IMR-90 (cell line): ENCODE measurements at regions not wholly inside any gene's neighbourhood (a gene's known extent, or its start where the extent isn't known, plus 50 kb on each side); places are given as distances from the start of the nearest gene placed in this dataset.

Experiments
- ATAC-seq: fragments of 200-7000 bp; cut with Tn5 transposase; 2 replicates; pipeline ENCODE4 v1.9.1; 2020; ENCODE audit warnings: low read depth, mild to moderate bottlenecking, moderate library complexity
- BruUV-seq: library from RNA; stranded (reverse); fragments of 400-500 nt; replicated peaks from 2 replicates; lab custom pipeline; 2021; lab: Mats Ljungman, UMichigan
- CTCF ChIA-PET: fragments of 300-600 bp; formaldehyde crosslinking; extraction: SDS; loops from one replicate; lab custom pipeline; 2021; ENCODE audit warnings: antibody characterized with exemption; lab: Yijun Ruan, JAX
- POLR2A ChIA-PET: fragments of 300-600 bp; sonication (Branson Sonifier 250); formaldehyde crosslinking; loops from one replicate; lab custom pipeline; 2022; ENCODE audit warnings: antibody characterized with exemption; ENCODE audit not compliant: unreplicated experiment; lab: Charles Lee
- DNase-seq: peaks from one replicate; pipeline ENCODE4 v3.0.0; 2013
- H2AFZ ChIP-seq: replicated peaks from 2 replicates; pipeline ENCODE3; 2013; ENCODE audit warnings: low read length, mild to moderate bottlenecking; ENCODE audit not compliant: poor library complexity
- H2AK5ac ChIP-seq: 2 replicates; pipeline ENCODE4 v1.6.1; 2013; ENCODE audit warnings: low read depth, low read length, inconsistent platforms
- H2AK9ac ChIP-seq: replicated peaks from 2 replicates; pipeline ENCODE3; 2013; ENCODE audit warnings: mild to moderate bottlenecking, low read depth, low read length, moderate library complexity; ENCODE audit not compliant: poor library complexity
- H2BK120ac ChIP-seq: 2 replicates; pipeline ENCODE4 v1.6.1; 2013; ENCODE audit warnings: low read depth, low read length, inconsistent platforms
- H2BK15ac ChIP-seq: 3 replicates; pipeline ENCODE4 v1.6.1; 2013; ENCODE audit warnings: low read depth, low read length, inconsistent platforms
- H2BK20ac ChIP-seq: 2 replicates; pipeline ENCODE4 v1.6.1; 2013; ENCODE audit warnings: low read depth, mild to moderate bottlenecking, inconsistent platforms, low read length, moderate library complexity
- H2BK5ac ChIP-seq: 2 replicates; pipeline ENCODE4 v1.6.1; 2013; ENCODE audit warnings: mild to moderate bottlenecking, low read depth, low read length, inconsistent platforms; ENCODE audit not compliant: poor library complexity, severe bottlenecking
- H3K14ac ChIP-seq: replicated peaks from 2 replicates; pipeline ENCODE4 v1.6.1; 2013; ENCODE audit warnings: low read depth, low read length, inconsistent platforms
- H3K18ac ChIP-seq: 2 replicates; pipeline ENCODE4 v1.6.1; 2013; ENCODE audit warnings: low read depth, low read length, control low read depth
- H3K23ac ChIP-seq: 2 replicates; pipeline ENCODE4 v1.6.1; 2013; ENCODE audit warnings: low read depth, low read length, inconsistent platforms
- H3K27ac ChIP-seq: 2 replicates; pipeline ENCODE4 v1.5.1; 2013; ENCODE audit warnings: mild to moderate bottlenecking, control low read depth, low read length; ENCODE audit not compliant: insufficient read depth
- H3K27me3 ChIP-seq: 2 replicates; pipeline ENCODE4 v1.6.1; 2013; ENCODE audit warnings: low read length; ENCODE audit not compliant: control insufficient read depth, insufficient read depth
- H3K36me3 ChIP-seq: 2 replicates; pipeline ENCODE4 v1.6.1; 2013; ENCODE audit warnings: low read length, mixed read lengths; ENCODE audit not compliant: control insufficient read depth, insufficient read depth
- H3K4ac ChIP-seq: 2 replicates; pipeline ENCODE4 v1.6.1; 2013; ENCODE audit warnings: low read depth, low read length, inconsistent platforms
- H3K4me1 ChIP-seq: 2 replicates; pipeline ENCODE4 v1.6.1; 2013; ENCODE audit warnings: low read length, mixed read lengths; ENCODE audit not compliant: control insufficient read depth, insufficient read depth
- H3K4me2 ChIP-seq: 2 replicates; pipeline ENCODE4 v1.6.1; 2013; ENCODE audit warnings: low read depth, mild to moderate bottlenecking, control low read depth, low read length, moderate library complexity
- H3K4me3 ChIP-seq: 2 replicates; pipeline ENCODE4 v1.5.1; 2013; ENCODE audit warnings: low read depth, mild to moderate bottlenecking, control low read depth, low read length, moderate library complexity; ENCODE audit not compliant: insufficient read depth
- H3K56ac ChIP-seq: 2 replicates; pipeline ENCODE4 v1.6.1; 2013; ENCODE audit warnings: low read length, inconsistent platforms; ENCODE audit not compliant: insufficient read depth; ENCODE audit errors: extremely low read depth
- H3K79me1 ChIP-seq, 2 experiments: 2 replicates each; pipeline ENCODE4 v1.6.1; 2013; ENCODE audit warnings: low read length in 2 of 2, inconsistent platforms in 1 of 2, low read depth in 1 of 2
- H3K9ac ChIP-seq: 2 replicates; pipeline ENCODE4 v1.6.1; 2013; ENCODE audit warnings: low read depth, low read length, control low read depth
- H3K9me1 ChIP-seq: 2 replicates; pipeline ENCODE4 v1.6.1; 2013; ENCODE audit warnings: low read length, inconsistent platforms; ENCODE audit not compliant: insufficient read depth
- H3K9me3 ChIP-seq: 2 replicates; pipeline ENCODE4 v1.6.1; 2013; ENCODE audit warnings: low read length; ENCODE audit not compliant: control insufficient read depth, insufficient read depth
- H4K20me1 ChIP-seq: 2 replicates; pipeline ENCODE4 v1.6.1; 2013; ENCODE audit warnings: low read length, inconsistent platforms; ENCODE audit not compliant: insufficient read depth
- H4K5ac ChIP-seq: 2 replicates; pipeline ENCODE4 v1.6.1; 2013; ENCODE audit warnings: mild to moderate bottlenecking, low read depth, low read length, control low read depth
- H4K8ac ChIP-seq, 2 experiments: 2 replicates each; pipeline ENCODE4 v1.6.1; 2013; ENCODE audit warnings: low read depth in 2 of 2, low read length in 2 of 2, control low read depth in 1 of 2, inconsistent platforms in 1 of 2
- H4K91ac ChIP-seq: 2 replicates; pipeline ENCODE4 v1.6.1; 2013; ENCODE audit warnings: low read depth, low read length, inconsistent platforms; ENCODE audit not compliant: insufficient read depth
- BHLHE40 ChIP-seq: fragments of 150-350 bp; IDR thresholded peaks from 2 replicates; pipeline ENCODE4 v1.6.1; 2016; ENCODE audit warnings: mild to moderate bottlenecking, low read depth, low read length
- CEBPB ChIP-seq: IDR thresholded peaks from 2 replicates; pipeline ENCODE4 v1.6.1; 2012; ENCODE audit warnings: low read depth, low read length, improper control_type of control experiment
- CHD1 ChIP-seq: IDR thresholded peaks from 2 replicates; pipeline ENCODE4 v1.6.1; 2012; ENCODE audit warnings: low read depth, low read length, improper control_type of control experiment
- FOS ChIP-seq: fragments of 150-350 bp; IDR thresholded peaks from 2 replicates; pipeline ENCODE4 v1.6.1; 2016; ENCODE audit warnings: low read depth, low read length
- MAFK ChIP-seq: IDR thresholded peaks from 2 replicates; pipeline ENCODE4 v1.6.1; 2012; ENCODE audit warnings: low read depth, low read length, improper control_type of control experiment
- MAZ ChIP-seq: IDR thresholded peaks from 2 replicates; pipeline ENCODE4 v1.6.1; 2012; ENCODE audit warnings: low read depth, mild to moderate bottlenecking, low read length, improper control_type of control experiment, moderate library complexity, borderline replicate concordance
- MXI1 ChIP-seq: IDR thresholded peaks from 2 replicates; pipeline ENCODE4 v1.6.1; 2012; ENCODE audit warnings: low read depth, mild to moderate bottlenecking, low read length, moderate library complexity, borderline replicate concordance
- NFE2L2 ChIP-seq: fragments of 150-350 bp; IDR thresholded peaks from 2 replicates; pipeline ENCODE4 v1.6.1; 2016; ENCODE audit warnings: low read depth, mild to moderate bottlenecking, low read length
- POLR2A ChIP-seq: IDR thresholded peaks from 2 replicates; pipeline ENCODE4 v1.6.1; 2012; ENCODE audit warnings: mild to moderate bottlenecking, low read depth, low read length
- RAD21 ChIP-seq: IDR thresholded peaks from 2 replicates; pipeline ENCODE4 v1.6.1; 2012; ENCODE audit warnings: low read length, improper control_type of control experiment
- RCOR1 ChIP-seq: IDR thresholded peaks from 2 replicates; pipeline ENCODE4 v1.6.1; 2012; ENCODE audit warnings: mild to moderate bottlenecking, low read length, improper control_type of control experiment; ENCODE audit not compliant: insufficient replicate concordance
- RFX5 ChIP-seq: IDR thresholded peaks from 2 replicates; pipeline ENCODE4 v1.8.0; 2012; ENCODE audit warnings: low read depth, mild to moderate bottlenecking, low read length, moderate library complexity
- SMC3 ChIP-seq: fragments of 150-350 bp; IDR thresholded peaks from 2 replicates; pipeline ENCODE4 v1.6.1; 2016; ENCODE audit warnings: low read depth, mild to moderate bottlenecking, antibody characterized with exemption, low read length, moderate library complexity
- USF2 ChIP-seq: fragments of 150-350 bp; IDR thresholded peaks from 2 replicates; pipeline ENCODE4 v1.6.1; 2017; ENCODE audit warnings: mild to moderate bottlenecking, antibody characterized with exemption, low read length, low read depth
- whole genome bisulfite sequencing, 2 experiments: methylation state at CpG; one replicate each; pipeline versions ENCODE4 v1.1.5 to v1.1.7; 2013; ENCODE audit warnings: missing lambda C conversion rate in 2 of 2; ENCODE audit not compliant: insufficient read length in 1 of 2; ENCODE audit errors: extremely low coverage in 2 of 2; 5-methylcytosine and 5-hydroxymethylcytosine counted together
- dilution Hi-C: fragments of 300-500 bp; cut with HindIII; formaldehyde crosslinking; loops from one replicate; pipeline ENCODE4 v1.14.3; 2018; ENCODE audit warnings: low sequenced_read_pairs; ENCODE audit not compliant: unreplicated experiment
- in situ Hi-C: fragments of 300-500 bp; cut with MboI; formaldehyde crosslinking; loops from 3 replicates; pipeline ENCODE4 v1.14.3; 2019; ENCODE audit warnings: low sequenced_read_pairs, inconsistent platforms, mixed read lengths
- intact Hi-C: fragments of 100-400 bp; cut with micrococcal nuclease; formaldehyde crosslinking; loops from 2 replicates; pipeline ENCODE4 v1.10.0; 2022
- TF ChIP-seq, protein P1 (sequence below): fragments of 150-350 bp; IDR thresholded peaks from 2 replicates; pipeline ENCODE4 v1.6.1; 2016; ENCODE audit warnings: low read depth, mild to moderate bottlenecking, low read length, moderate library complexity, borderline replicate concordance
- TF ChIP-seq, protein P2 (sequence below): conservative IDR thresholded peaks from 2 replicates; pipeline ENCODE4 v1.5.1; 2012; ENCODE audit warnings: mild to moderate bottlenecking, low read depth, low read length, improper control_type of control experiment

DNA sequence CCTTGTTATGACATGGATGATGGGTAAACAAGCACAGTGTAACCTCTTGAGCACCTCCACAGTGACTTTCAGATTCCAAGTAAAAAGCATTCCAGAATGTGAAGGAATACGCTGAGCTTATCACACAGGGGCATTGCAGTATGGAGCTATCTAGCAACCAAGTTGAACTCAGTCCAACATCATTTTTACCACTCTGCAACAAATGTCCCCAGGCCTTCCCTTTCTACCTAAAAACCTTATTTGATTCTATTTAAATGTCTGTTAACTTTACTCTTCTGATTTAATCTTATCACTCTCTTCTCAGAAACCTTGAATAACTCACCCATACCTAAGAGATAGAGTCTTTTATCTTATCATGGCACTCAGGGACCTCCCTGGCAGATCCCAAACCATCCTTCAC lies 195.8 kb upstream of the CDYL start:
- no CpG with 5 or more reads among the region's 1 CpG for WGBS, 2 experiments
- ChIA-PET CTCF (interaction anchor here (0.5 to 0.7 kb wide), 2 partner anchors 18 to 94 kb away, joined by 3 read pairs; no protein-coding TSS in a partner anchor), POLR2A (no interaction called here)
- Histone ChIP-seq H3K36me3 (no peaks in the 10 kb centered on the region), H2AFZ (no peak overlapping the region), H2BK15ac (peak overlapping the region; percentile 94; the same call in 2 of the 3 replicates), H3K4me3 (no peak overlapping the region), H4K8ac (peak overlapping the region in 1 of 2 experiments; percentile 63; a peak in 2 of 4 replicates), H3K79me1 (peaks cover 0 to 7% of the 10 kb centered on the region in 2 experiments; a peak in 1 of 4 replicates), H2AK9ac (no peak overlapping the region), H2BK5ac (peak overlapping the region; percentile 70), H4K20me1 (peaks cover 2% of the 10 kb centered on the region; the same call in 1 of the 2 replicates), H3K23ac (0 out of 2 replicates have a peak overlapping the region, but pooled peaks have one; percentile 34), H3K4me1 (peaks cover 26% of the 10 kb centered on the region), H3K27me3 (no peaks in the 10 kb centered on the region), H3K56ac (no peak overlapping the region), H3K14ac (peak overlapping the region; percentile 57), H3K27ac (peak overlapping the region; percentile 17; the same call in 1 of the 2 replicates), H4K5ac (0 out of 2 replicates have a peak overlapping the region, but pooled peaks have one; percentile 60), H3K18ac (peak overlapping the region; percentile 72), H2BK120ac (peak overlapping the region; percentile 91), H3K9me3 (no peaks in the 10 kb centered on the region), H2BK20ac (peak overlapping the region; percentile 84), H3K9me1 (peaks cover 27% of the 10 kb centered on the region), H3K4me2 (no peak overlapping the region), H2AK5ac (peak overlapping the region; percentile 88), H4K91ac (peak overlapping the region; percentile 81), H3K9ac (no peak overlapping the region), H3K4ac (peak overlapping the region; percentile 85)
- TF ChIP-seq MAZ (no peak), BHLHE40 (no peak), RCOR1 (no peak), CHD1 (no peak), USF2 (no peak), NFE2L2 (no peak), MAFK (no peak), CEBPB (no peak), SMC3 (no peak), FOS (no peak), RAD21 (no peak), MXI1 (no peak), POLR2A (no peak), RFX5 (no peak)
- TF ChIP-seq, protein P1, sequence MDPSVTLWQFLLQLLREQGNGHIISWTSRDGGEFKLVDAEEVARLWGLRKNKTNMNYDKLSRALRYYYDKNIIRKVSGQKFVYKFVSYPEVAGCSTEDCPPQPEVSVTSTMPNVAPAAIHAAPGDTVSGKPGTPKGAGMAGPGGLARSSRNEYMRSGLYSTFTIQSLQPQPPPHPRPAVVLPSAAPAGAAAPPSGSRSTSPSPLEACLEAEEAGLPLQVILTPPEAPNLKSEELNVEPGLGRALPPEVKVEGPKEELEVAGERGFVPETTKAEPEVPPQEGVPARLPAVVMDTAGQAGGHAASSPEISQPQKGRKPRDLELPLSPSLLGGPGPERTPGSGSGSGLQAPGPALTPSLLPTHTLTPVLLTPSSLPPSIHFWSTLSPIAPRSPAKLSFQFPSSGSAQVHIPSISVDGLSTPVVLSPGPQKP = no peak
- TF ChIP-seq, protein P2, sequence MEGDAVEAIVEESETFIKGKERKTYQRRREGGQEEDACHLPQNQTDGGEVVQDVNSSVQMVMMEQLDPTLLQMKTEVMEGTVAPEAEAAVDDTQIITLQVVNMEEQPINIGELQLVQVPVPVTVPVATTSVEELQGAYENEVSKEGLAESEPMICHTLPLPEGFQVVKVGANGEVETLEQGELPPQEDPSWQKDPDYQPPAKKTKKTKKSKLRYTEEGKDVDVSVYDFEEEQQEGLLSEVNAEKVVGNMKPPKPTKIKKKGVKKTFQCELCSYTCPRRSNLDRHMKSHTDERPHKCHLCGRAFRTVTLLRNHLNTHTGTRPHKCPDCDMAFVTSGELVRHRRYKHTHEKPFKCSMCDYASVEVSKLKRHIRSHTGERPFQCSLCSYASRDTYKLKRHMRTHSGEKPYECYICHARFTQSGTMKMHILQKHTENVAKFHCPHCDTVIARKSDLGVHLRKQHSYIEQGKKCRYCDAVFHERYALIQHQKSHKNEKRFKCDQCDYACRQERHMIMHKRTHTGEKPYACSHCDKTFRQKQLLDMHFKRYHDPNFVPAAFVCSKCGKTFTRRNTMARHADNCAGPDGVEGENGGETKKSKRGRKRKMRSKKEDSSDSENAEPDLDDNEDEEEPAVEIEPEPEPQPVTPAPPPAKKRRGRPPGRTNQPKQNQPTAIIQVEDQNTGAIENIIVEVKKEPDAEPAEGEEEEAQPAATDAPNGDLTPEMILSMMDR = no peak
- dilution Hi-C loops (no loop called here), intact Hi-C loops (loop anchor here (5.0 kb wide), 2 partner anchors 197 to 223 kb away; partner anchors contain the start of gene CDYL), in situ Hi-C loops (no loop called here)
- no peak for ATAC-seq
- no TSS peak for BruUV-seq
- no peak for DNase-seq
